GM19455 (cell line): ENCODE measurements at regions not wholly inside any gene's neighbourhood (a gene's known extent, or its start where the extent isn't known, plus 50 kb on each side); places are given as distances from the start of the nearest gene placed in this dataset.

Experiments used
- ATAC-seq: cut with Tn5 transposase; IDR thresholded peaks from one replicate; pipeline ENCODE4 v1.9.1; 2021; ENCODE audit not compliant: unreplicated experiment

DNA sequence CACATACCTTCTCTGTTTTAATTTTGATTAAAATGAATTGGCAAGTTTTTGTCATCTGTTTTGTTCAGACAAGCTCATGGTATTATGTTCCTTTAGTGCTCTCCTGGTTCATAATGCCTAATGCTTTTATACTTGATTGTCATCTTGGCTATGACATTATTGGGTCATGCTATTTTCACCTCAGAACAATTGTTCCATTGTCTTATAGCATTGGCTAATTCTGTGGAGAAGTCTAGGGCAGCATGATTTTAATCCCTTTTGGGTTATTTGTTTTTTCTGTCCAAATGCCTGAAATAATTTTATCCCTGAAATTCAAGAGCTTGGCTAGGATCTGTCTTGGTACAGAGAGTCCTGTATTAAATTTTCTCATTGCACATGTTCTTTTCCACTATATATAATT is 83.8 kb upstream of the CCDC85A start:
- no peak for ATAC-seq

- ATAC-seq, result no peak
These were observed 82.9 kb upstream of the CCDC85A start for GRCh38 chr2:56100791-56101312.

DNA sequence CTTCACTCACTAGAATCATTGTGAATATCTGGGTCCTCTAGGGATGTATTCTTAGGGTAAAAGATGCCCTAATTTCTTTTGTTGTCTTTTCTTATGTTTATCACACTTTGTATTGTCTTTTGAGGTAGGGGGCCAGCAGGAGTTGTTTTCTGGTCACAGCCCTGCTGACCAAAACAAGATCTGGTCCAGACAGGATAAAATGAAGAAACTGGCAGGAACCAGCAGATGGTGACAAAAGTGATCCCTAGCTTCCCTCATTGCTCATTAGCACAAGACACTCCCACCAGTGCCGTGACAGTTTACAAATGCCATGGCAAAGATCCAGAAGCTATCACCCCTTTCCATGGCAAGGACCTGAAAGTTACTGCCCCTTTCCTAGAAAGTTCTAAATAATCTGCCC is 81.7 kb upstream of the CCDC85A start:
- ATAC-seq, result no peak

GRCh38 chr2:56102866-56103265 is 80.9 kb upstream of the CCDC85A start:
- ATAC-seq, result no peak

DNA sequence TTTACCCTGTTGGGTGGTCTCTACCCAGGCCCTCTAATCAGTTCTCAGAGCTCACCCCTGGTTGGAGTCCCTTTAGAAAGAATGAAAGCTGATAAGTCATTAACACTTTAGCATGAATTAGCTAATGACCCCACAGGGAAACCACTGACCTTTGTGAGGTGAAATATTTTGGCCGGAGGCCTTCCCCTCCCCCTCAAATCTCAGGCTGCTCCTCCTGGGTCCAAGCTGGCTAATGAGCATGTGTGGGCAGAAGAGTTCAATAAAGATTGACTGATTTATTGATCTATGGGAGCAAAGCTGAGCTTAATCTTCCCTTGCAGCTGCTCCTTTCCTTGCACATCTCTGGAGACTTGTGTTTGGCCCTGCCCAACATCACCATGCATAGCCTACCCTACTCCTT is 78.8 kb upstream of the CCDC85A start:
- ATAC-seq, result no peak

GRCh38 chr2:56107502-56108220 is 76.1 kb upstream of the CCDC85A start:
- ATAC-seq, result no peak

DNA sequence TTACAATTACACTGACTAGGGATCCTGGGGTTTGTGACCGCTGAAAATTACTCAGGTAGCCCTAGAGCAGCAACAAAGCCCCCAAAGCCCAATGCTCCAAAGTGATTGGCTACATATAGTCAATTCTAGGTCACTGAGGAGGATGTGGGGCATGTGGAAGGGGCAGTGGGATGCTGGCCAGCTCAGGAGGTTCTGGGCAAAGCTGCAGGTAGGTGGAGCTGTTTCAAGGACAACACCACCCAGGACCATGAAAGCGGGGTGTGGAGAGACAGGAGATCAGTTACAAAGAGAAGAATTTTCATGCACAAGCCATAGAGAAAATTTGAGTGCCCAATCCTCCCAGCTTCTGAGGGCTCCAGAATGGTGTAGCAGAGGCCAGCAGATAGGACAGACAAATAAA is 75.0 kb upstream of the CCDC85A start:
- ATAC-seq, result no peak

- no peak for ATAC-seq
These were observed 73.8 kb upstream of the CCDC85A start for GRCh38 chr2:56109994-56110393.

GRCh38 chr2:56113382-56113975 is 70.3 kb upstream of the CCDC85A start:
- no peak for ATAC-seq

DNA sequence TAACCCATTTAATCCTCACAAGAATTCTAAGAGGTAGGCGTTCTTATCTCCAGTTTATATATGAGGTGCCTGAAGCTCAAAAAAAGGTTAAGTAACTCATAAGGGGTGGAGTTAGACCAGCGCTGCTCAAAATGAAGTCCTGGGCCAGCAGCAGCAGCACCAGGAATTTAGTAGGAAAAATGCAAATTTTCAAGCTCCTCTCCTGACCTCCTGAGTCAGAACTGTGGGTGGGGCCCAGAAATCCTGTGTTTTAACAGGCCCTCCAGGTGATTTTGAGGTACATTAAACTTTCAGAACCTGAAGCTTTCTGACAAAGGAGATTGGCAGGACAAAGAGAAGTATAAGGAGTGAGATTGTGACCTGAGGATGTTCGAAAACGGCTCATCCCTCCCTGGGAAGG is 66.0 kb upstream of the CCDC85A start:
- no peak for ATAC-seq

GRCh38 chr2:56118474-56118873 is 65.3 kb upstream of the CCDC85A start:
- ATAC-seq, result no peak

GRCh38 chr2:56121995-56122394 is 61.8 kb upstream of the CCDC85A start:
- ATAC-seq, result no peak

DNA sequence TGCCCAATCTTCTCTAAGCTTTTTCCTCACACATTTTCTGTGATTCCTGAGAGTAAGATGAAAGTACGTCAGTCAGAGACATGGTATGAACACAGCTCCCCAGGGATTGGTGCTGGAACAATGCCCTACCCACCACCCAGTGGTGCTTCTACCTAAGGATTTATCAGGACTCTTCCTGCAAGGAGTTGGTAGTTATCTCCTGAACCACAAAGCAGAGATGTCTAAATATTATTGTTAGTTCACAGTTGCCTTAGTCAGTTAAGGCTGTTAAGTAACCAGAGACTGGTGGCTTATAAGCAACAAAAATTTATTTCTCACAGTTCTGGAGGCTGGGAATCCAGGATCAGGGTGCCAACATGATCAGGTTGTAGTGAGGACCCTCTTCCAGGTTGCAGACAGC is 60.3 kb upstream of the CCDC85A start:
- no peak for ATAC-seq

DNA sequence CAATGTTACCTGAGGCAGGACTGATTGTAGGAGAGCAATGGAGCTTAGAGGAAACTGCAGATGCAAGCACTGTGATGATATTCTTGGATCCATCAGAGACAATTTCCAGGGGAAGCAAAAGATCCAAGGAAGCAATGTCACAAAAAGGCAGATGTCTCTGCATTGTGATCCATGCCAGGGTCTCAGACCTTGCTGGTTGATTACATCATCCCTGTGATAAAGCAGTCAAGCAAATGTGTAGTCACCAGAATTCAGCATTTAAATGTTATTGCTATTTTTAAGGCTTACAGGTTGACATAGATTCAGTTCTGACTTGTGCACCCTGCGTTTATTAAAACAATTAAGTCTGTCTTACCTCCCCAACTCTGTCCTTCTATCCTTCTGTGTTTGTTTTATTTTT is 56.8 kb upstream of the CCDC85A start:
- ATAC-seq, result no peak

- ATAC-seq, result no peak
These were observed 56.2 kb upstream of the CCDC85A start for GRCh38 chr2:56127463-56128152.

- no peak for ATAC-seq
These were observed 55.6 kb upstream of the CCDC85A start for GRCh38 chr2:56128235-56128634.

DNA sequence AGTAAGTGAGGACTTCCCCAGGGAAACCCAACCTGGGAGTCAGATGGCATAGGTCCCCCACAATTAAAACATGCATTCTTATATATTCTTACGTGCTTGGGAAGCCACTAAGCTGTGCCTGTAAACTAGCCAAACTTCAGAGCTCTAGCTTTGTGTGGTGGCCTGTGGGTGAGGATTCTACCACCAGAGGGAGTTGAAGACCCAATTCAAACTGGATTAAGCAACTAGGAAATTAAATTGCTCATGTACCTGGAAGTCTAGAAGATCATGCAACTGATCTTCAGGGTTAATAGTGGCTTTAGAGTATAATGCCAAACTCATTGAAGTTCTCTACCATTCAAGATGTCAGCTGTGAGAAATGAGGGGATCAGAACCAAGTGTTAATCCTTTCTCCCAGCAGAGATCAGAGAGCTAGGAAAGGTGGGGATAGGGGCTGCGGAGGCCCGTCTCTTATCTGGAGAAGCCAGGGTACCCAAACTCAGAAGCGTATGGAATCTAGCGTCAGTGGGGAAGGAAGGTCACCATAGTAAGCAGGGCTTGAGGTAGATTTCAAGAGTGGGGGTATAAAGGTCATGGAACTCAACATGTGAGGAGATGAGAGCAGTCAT is 53.2 kb upstream of the CCDC85A start:
- ATAC-seq, result no peak

- ATAC-seq, result no peak
These were observed 51.7 kb upstream of the CCDC85A start for GRCh38 chr2:56132138-56132537.

DNA sequence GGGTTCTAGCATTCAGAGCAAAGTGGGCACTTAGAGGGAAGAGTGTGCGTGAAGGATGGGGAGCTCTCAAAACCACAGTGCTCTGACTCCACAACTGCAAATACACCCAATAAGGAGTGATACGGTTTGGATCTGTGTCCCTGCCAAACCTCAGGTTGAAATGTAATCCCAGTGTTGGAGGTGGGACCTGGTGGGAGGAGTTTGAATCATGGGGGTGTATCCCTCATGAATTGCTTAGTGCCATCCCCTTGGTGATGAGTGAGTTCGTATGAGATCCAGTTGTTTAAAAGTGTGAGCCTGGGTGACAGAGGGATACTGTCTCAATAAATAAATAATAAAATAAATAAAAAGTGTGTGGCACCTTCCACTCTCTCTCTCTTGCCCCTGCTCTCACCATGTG is 50.3 kb upstream of the CCDC85A start:
- ATAC-seq, result no peak

DNA sequence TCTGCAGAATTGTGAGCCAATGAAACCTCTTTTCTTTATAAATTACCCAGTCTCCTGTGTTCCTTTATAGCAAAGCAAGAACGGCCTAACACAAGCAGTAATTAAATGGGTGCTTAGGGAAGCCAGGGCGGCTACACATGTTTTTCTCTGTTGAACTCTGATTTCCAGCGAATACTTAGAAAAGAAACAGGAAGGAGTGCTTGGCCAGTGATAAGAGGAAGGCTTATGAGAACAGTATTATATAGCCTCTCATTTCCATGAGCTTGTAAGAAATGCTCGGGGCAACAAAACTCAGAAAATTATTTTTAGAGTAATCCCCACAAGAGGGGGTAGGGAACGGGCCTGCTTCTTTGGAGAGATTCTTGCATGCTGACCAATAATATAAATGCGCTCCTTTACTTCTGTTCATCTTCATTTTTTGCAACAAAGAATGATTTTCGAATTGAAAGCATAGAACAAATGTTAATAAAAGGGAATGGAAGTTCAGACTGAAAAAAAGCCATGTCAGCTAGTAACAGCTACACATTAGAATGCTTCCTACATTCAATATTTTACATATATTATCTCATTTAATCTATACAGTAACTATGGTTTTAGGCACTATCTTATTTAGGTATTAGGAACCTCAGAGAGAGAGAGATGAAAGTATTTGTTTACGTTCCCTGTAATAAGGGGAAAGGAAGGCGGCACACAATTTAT is 49.7 kb upstream of the CCDC85A start:
- no peak for ATAC-seq
